OCI-LY7 (cell line): ENCODE measurements at regions not wholly inside any gene's neighbourhood (a gene's known extent, or its start where the extent isn't known, plus 50 kb on each side); places are given as distances from the start of the nearest gene placed in this dataset.

ENCODE experiments used
- BruUV-seq: library from RNA; stranded (reverse); fragments of 400-500 nt; replicated peaks from 2 replicates; lab custom pipeline; 2021; lab: Mats Ljungman, UMichigan
- CTCF ChIA-PET: fragments of 300-600 bp; sonication (Branson Sonifier 250); formaldehyde crosslinking; loops from one replicate; lab custom pipeline; 2022; ENCODE audit warnings: antibody characterized with exemption; ENCODE audit not compliant: unreplicated experiment; lab: Charles Lee
- POLR2A ChIA-PET: fragments of 300-600 bp; sonication (Branson Sonifier 250); formaldehyde crosslinking; loops from one replicate; lab custom pipeline; 2022; ENCODE audit warnings: antibody characterized with exemption; lab: Charles Lee
- DNase-seq: peaks from one replicate; pipeline ENCODE4 v3.0.0-alpha.2; 2015; ENCODE audit warnings: low spot score
- H2AFZ ChIP-seq: fragments of 200-600 bp; sonication (generic), shearing (Covaris generic); 2 replicates; pipeline ENCODE4 v1.6.1; 2014; ENCODE audit warnings: mild to moderate bottlenecking, antibody characterized with exemption, low read length, moderate library complexity
- H3K27ac ChIP-seq: fragments of 200-600 bp; sonication (generic); 2 replicates; pipeline ENCODE4 v1.5.1; 2014; ENCODE audit warnings: mixed run types, low read depth, mild to moderate bottlenecking, moderate library complexity, low read length, inconsistent platforms; ENCODE audit not compliant: poor library complexity, severe bottlenecking
- H3K36me3 ChIP-seq: fragments of 200-600 bp; sonication (generic); 2 replicates; pipeline ENCODE4 v1.6.1; 2014; ENCODE audit warnings: mild to moderate bottlenecking, antibody characterized with exemption, low read length, moderate library complexity, mixed read lengths; ENCODE audit not compliant: insufficient read depth
- H3K4me1 ChIP-seq: fragments of 200-600 bp; sonication (generic); 2 replicates; pipeline ENCODE4 v1.5.1; 2014; ENCODE audit warnings: mild to moderate bottlenecking, low read length; ENCODE audit not compliant: insufficient read depth, poor library complexity, severe bottlenecking
- H3K4me2 ChIP-seq: fragments of 200-600 bp; sonication (generic); 2 replicates; pipeline ENCODE4 v1.6.1; 2014; ENCODE audit warnings: mild to moderate bottlenecking, low read length
- H3K4me3 ChIP-seq: fragments of 200-600 bp; sonication (generic); 2 replicates; pipeline ENCODE4 v1.5.1; 2014; ENCODE audit warnings: mild to moderate bottlenecking, low read depth, low read length; ENCODE audit not compliant: poor library complexity, severe bottlenecking
- H3K79me2 ChIP-seq: fragments of 200-600 bp; sonication (generic); 2 replicates; pipeline ENCODE4 v1.6.1; 2016; ENCODE audit warnings: low read depth, mild to moderate bottlenecking, low read length, moderate library complexity, mixed read lengths; ENCODE audit not compliant: insufficient read depth
- H3K9me2 ChIP-seq: fragments of 200-600 bp; sonication (generic); 2 replicates; pipeline ENCODE4 v1.6.1; 2016; ENCODE audit warnings: mild to moderate bottlenecking, low read length, mixed read lengths; ENCODE audit not compliant: insufficient read depth
- H3K9me3 ChIP-seq: fragments of 200-600 bp; sonication (generic); 2 replicates; pipeline ENCODE4 v1.6.1; 2014; ENCODE audit warnings: mild to moderate bottlenecking, mixed run types, low read length, mixed read lengths
- H4K20me1 ChIP-seq: fragments of 200-600 bp; sonication (generic); 2 replicates; pipeline ENCODE4 v1.6.1; 2014; ENCODE audit warnings: mild to moderate bottlenecking, antibody characterized with exemption, low read length, moderate library complexity, mixed read lengths; ENCODE audit not compliant: insufficient read depth
- CTCF ChIP-seq: fragments of 200-600 bp; sonication (generic); conservative IDR thresholded peaks from 2 replicates; pipeline ENCODE4 v1.5.1; 2014; ENCODE audit warnings: mild to moderate bottlenecking, antibody characterized with exemption, low read length, moderate library complexity, mixed read lengths
- EZH2phosphoT487 ChIP-seq: fragments of 200-600 bp; sonication (generic); IDR thresholded peaks from 2 replicates; pipeline ENCODE4 v1.6.1; 2018; ENCODE audit warnings: low read depth, borderline replicate concordance, mild to moderate bottlenecking, mixed run types, antibody characterized with exemption, low read length, moderate library complexity, mixed read lengths
- intact Hi-C: fragments of 100-400 bp; cut with micrococcal nuclease; formaldehyde crosslinking; loops from one replicate; pipeline ENCODE4 v1.10.0; 2022; ENCODE audit not compliant: unreplicated experiment

- no peaks in the 10 kb centered on the region for H4K20me1 ChIP-seq
- no peak for DNase-seq
- H3K9me3 ChIP-seq = no peaks in the 10 kb centered on the region
- no peaks in the 10 kb centered on the region for H3K4me1 ChIP-seq
- H3K4me2 ChIP-seq = no peak overlapping the region
- ChIA-PET CTCF (no interaction called here), POLR2A (interaction anchor here (1.3 kb wide), 1 partner anchor 18 kb away, joined by 3 read pairs; no protein-coding TSS in a partner anchor)
- H3K79me2 ChIP-seq = no peaks in the 10 kb centered on the region
- intact Hi-C loops = no loop called here
- no peak overlapping the region for H3K4me3 ChIP-seq
- H3K36me3 ChIP-seq = no peaks in the 10 kb centered on the region
- H3K27ac ChIP-seq = no peak overlapping the region
- BruUV-seq = no TSS peak
- no peak overlapping the region for H2AFZ ChIP-seq
- no peak for TF ChIP-seq EZH2phosphoT487
- no peak for TF ChIP-seq CTCF
- H3K9me2 ChIP-seq = no peaks in the 10 kb centered on the region
Measured at GRCh38 chrX:25275159-25275558, 259.4 kb upstream of the ARX start.

GRCh38 chrX:25241461-25241860, 225.7 kb upstream of the ARX start:
- no peak for DNase-seq
- no peaks in the 10 kb centered on the region for H3K9me3 ChIP-seq
- TF ChIP-seq CTCF = no peak
- TF ChIP-seq EZH2phosphoT487 = no peak
- ChIA-PET POLR2A (no interaction called here), CTCF (no interaction called here)
- no peaks in the 10 kb centered on the region for H3K79me2 ChIP-seq
- H3K4me3 ChIP-seq = no peak overlapping the region
- H3K4me2 ChIP-seq = no peak overlapping the region
- intact Hi-C loops = no loop called here
- H2AFZ ChIP-seq = no peak overlapping the region
- H3K27ac ChIP-seq = no peak overlapping the region
- H4K20me1 ChIP-seq = no peaks in the 10 kb centered on the region
- BruUV-seq = no TSS peak
- no peaks in the 10 kb centered on the region for H3K4me1 ChIP-seq
- no peaks in the 10 kb centered on the region for H3K9me2 ChIP-seq
- H3K36me3 ChIP-seq = no peaks in the 10 kb centered on the region

GRCh38 chrX:25226151-25226550, 210.4 kb upstream of the ARX start:
- Histone ChIP-seq H3K36me3 (no peaks in the 10 kb centered on the region), H3K9me3 (no peaks in the 10 kb centered on the region), H2AFZ (no peak overlapping the region), H3K4me2 (no peak overlapping the region), H4K20me1 (no peaks in the 10 kb centered on the region), H3K9me2 (no peaks in the 10 kb centered on the region), H3K27ac (no peak overlapping the region), H3K4me1 (no peaks in the 10 kb centered on the region), H3K4me3 (no peak overlapping the region), H3K79me2 (no peaks in the 10 kb centered on the region)
- intact Hi-C loops = no loop called here
- CTCF ChIA-PET = no interaction called here
- TF ChIP-seq EZH2phosphoT487 = no peak
- TF ChIP-seq CTCF = no peak
- no peak for DNase-seq
- no TSS peak for BruUV-seq
- POLR2A ChIA-PET = no interaction called here
